NT2/D1 (cell line): ENCODE measurements at regions not wholly inside any gene's neighbourhood (a gene's known extent, or its start where the extent isn't known, plus 50 kb on each side); places are given as distances from the start of the nearest gene placed in this dataset.
"Not testable (repeated sequence)": the region's sequence is repeated elsewhere in the genome, so short reads cannot be mapped to it uniquely, and the experiment has no call there.

Experiments
- DNase-seq: peaks from one replicate; pipeline ENCODE4 v3.0.0-alpha.2; 2011; ENCODE audit warnings: low read depth, low spot score
- H3K27me3 ChIP-seq: 2 replicates; pipeline ENCODE4 v1.6.0; 2011; ENCODE audit warnings: mild to moderate bottlenecking; ENCODE audit not compliant: insufficient read length, insufficient read depth
- H3K36me3 ChIP-seq: 2 replicates; pipeline ENCODE4 v1.6.1; 2011; ENCODE audit warnings: mild to moderate bottlenecking, low read length, mixed read lengths; ENCODE audit not compliant: insufficient read depth, insufficient read length
- H3K4me1 ChIP-seq: 2 replicates; pipeline ENCODE4 v1.5.1; 2011; ENCODE audit not compliant: insufficient read depth, insufficient read length
- H3K4me3 ChIP-seq: 2 replicates; pipeline ENCODE4 v1.5.1; 2011; ENCODE audit warnings: low read depth; ENCODE audit not compliant: insufficient read length
- H3K9ac ChIP-seq: 2 replicates; pipeline ENCODE4 v1.6.0; 2011; ENCODE audit warnings: low read depth; ENCODE audit not compliant: insufficient read length
- H3K9me3 ChIP-seq: 2 replicates; pipeline ENCODE4 v1.5.1; 2011; ENCODE audit warnings: mild to moderate bottlenecking, low read length; ENCODE audit not compliant: insufficient read depth
- SUZ12 ChIP-seq: IDR thresholded peaks from 2 replicates; pipeline ENCODE4 v1.6.1; 2011; ENCODE audit not compliant: insufficient read length, insufficient read depth; ENCODE audit errors: extremely low read depth
- YY1 ChIP-seq: IDR thresholded peaks from 2 replicates; pipeline ENCODE4 v1.6.1; 2011; ENCODE audit not compliant: insufficient read length, insufficient read depth
- ZNF274 ChIP-seq: IDR thresholded peaks from 2 replicates; pipeline ENCODE4 v1.6.1; 2011; ENCODE audit warnings: mild to moderate bottlenecking, low read depth, low read length

DNA sequence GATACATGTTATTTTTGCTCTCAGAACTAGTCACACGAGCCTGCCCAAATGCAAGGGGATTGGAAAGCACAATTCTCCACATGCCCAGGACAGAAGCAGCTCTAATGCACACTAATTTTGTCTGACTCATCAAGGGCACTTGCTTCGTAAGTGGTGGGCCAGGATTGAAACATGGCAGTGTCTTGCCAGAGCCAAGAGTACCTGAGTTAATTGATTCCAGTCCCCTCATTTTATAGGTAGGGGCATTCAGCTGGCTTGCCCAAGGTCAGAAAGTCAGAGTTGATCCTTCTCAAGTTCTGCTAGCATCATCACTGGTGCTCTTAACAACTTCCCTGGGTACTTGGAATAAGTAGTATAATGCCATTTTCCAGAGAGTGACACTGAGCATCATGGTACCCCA is 356.1 kb downstream of the ZNF326 start:
- H3K9me3 ChIP-seq = peaks cover 8% of the 10 kb centered on the region; the same call in 1 of the 2 replicates
- no peak overlapping the region for H3K4me3 ChIP-seq
- H3K9ac ChIP-seq = no peak overlapping the region
- no peaks in the 10 kb centered on the region for H3K36me3 ChIP-seq
- H3K27me3 ChIP-seq = no peaks in the 10 kb centered on the region
- DNase-seq = no peak
- no peaks in the 10 kb centered on the region for H3K4me1 ChIP-seq
- no peak for TF ChIP-seq ZNF274
- TF ChIP-seq SUZ12 = no peak
- TF ChIP-seq YY1 = no peak

- TF ChIP-seq YY1 = no peak
- no peak for TF ChIP-seq SUZ12
- no peak for TF ChIP-seq ZNF274
- peaks cover 8% of the 10 kb centered on the region; the same call in 1 of the 2 replicates for H3K9me3 ChIP-seq
- H3K36me3 ChIP-seq = no peaks in the 10 kb centered on the region
- no peaks in the 10 kb centered on the region for H3K4me1 ChIP-seq
- DNase-seq = no peak
- H3K9ac ChIP-seq = no peak overlapping the region
- no peak overlapping the region for H3K4me3 ChIP-seq
- H3K27me3 ChIP-seq = no peaks in the 10 kb centered on the region
These were observed 354.6 kb downstream of the ZNF326 start for GRCh38 chr1:90349510-90349909.

- no peaks in the 10 kb centered on the region for H3K36me3 ChIP-seq
- no peaks in the 10 kb centered on the region for H3K27me3 ChIP-seq
- peaks cover 8% of the 10 kb centered on the region; the same call in 1 of the 2 replicates for H3K9me3 ChIP-seq
- H3K4me1 ChIP-seq = no peaks in the 10 kb centered on the region
- H3K9ac ChIP-seq = no peak overlapping the region
- no peak overlapping the region for H3K4me3 ChIP-seq
- TF ChIP-seq SUZ12 (no peak), YY1 (no peak), ZNF274 (no peak)
- no peak for DNase-seq
These were observed 354.0 kb downstream of the ZNF326 start for GRCh38 chr1:90348934-90349333.

DNA sequence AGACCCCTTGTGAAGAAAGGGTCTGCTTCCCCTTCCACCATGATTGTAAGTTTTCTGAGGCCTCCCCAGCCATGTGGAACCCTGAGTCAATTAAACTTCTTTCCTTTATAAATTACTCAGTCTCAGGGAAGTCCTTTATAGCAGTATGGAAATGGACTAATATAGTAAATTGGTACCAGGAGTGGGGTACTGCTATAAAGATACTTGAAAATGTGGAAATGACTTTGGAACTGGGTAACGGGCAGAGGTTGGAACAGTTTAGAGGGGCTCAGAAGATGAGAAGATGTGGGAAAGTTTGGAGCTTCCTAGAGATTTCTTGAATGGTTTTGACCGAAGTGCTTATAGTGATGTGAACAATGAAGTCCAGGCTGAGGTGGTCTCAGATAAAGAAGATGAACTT is 353.5 kb downstream of the ZNF326 start:
- not testable (repeated sequence) for DNase-seq

DNA sequence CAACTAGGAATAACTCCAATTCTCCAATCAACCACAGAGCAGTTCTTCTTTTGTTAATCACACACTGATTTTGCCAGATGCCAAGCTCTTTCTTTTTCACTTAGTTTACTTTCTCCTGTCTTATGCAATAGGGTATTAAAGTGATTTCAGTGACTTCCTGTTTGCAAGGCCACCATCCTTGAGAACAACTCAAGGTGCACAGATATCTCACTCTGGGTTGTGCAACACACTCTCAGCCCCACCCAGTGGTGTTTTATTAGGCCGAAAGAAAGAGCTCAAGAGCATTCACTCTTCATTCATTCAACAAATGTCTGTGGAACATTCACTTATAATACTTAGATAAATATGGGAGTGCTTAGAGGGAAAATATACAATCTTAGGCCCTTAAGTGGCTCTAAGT is 352.5 kb downstream of the ZNF326 start:
- no peak for DNase-seq
- Histone ChIP-seq H3K36me3 (no peaks in the 10 kb centered on the region), H3K9ac (no peak overlapping the region), H3K4me1 (no peaks in the 10 kb centered on the region), H3K9me3 (peaks cover 8% of the 10 kb centered on the region; the same call in 1 of the 2 replicates), H3K4me3 (no peak overlapping the region), H3K27me3 (no peaks in the 10 kb centered on the region)
- TF ChIP-seq ZNF274 (no peak), SUZ12 (no peak), YY1 (no peak)

More for the DNA sequence above, 353.5 kb downstream of the ZNF326 start:
- not testable (repeated sequence) for H3K9ac ChIP-seq, H3K27me3 ChIP-seq, H3K36me3 ChIP-seq, H3K9me3 ChIP-seq, H3K4me3 ChIP-seq, H3K4me1 ChIP-seq

- no peaks in the 10 kb centered on the region for H3K4me1 ChIP-seq
- peaks cover 8% of the 10 kb centered on the region; the same call in 1 of the 2 replicates for H3K9me3 ChIP-seq
- no peaks in the 10 kb centered on the region for H3K27me3 ChIP-seq
- no peak for DNase-seq
- no peak overlapping the region for H3K9ac ChIP-seq
- no peaks in the 10 kb centered on the region for H3K36me3 ChIP-seq
- TF ChIP-seq YY1 (no peak), ZNF274 (no peak), SUZ12 (no peak)
- no peak overlapping the region for H3K4me3 ChIP-seq
These were observed 351.8 kb downstream of the ZNF326 start for GRCh38 chr1:90346757-90347156.

GRCh38 chr1:90346349-90346748 is 351.4 kb downstream of the ZNF326 start:
- H3K27me3 ChIP-seq = no peaks in the 10 kb centered on the region
- H3K36me3 ChIP-seq = no peaks in the 10 kb centered on the region
- H3K4me1 ChIP-seq = no peaks in the 10 kb centered on the region
- TF ChIP-seq SUZ12 (no peak), YY1 (no peak), ZNF274 (no peak)
- no peak overlapping the region for H3K4me3 ChIP-seq
- DNase-seq = no peak
- H3K9me3 ChIP-seq = peaks cover 8% of the 10 kb centered on the region; the same call in 1 of the 2 replicates
- H3K9ac ChIP-seq = no peak overlapping the region

DNA sequence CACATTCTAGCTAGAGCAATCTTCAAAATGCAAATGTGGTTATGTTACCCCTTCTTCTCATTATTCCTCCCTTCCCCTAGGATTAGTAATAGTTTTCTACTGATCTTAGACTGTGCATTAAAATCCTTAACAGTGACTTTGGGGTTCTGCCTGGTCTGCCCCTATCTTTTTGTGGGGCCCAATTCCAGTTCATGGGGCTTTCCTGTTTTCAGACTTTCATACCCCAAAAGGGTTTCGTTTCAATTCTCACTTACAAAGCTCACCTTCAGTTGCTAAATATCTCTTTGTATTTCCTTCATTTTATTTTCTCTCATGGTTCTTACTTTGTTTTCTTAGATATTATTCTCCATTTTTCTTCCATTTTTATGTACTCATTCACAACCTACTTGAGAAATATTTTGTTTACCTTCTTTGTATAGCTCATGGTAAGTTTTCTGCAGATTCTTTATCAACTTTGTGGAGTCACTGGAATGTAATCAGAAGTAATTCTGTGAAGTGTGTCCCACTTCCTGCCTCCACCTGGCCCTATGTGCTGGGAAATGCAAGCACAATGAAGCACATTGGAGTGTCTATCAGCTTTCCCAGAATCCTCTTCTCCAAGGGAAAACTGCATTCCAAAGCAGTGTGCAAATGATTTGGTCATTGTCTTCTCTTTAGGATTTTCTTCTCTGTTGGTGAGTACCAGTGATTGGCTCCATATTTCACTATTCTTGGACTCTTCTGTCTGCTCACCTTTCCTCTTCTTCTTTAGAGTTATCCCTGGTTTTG is 350.2 kb downstream of the ZNF326 start:
- H3K4me3 ChIP-seq = no peak overlapping the region
- no peaks in the 10 kb centered on the region for H3K4me1 ChIP-seq
- no peak for DNase-seq
- no peaks in the 10 kb centered on the region for H3K36me3 ChIP-seq
- TF ChIP-seq YY1 (no peak), ZNF274 (no peak), SUZ12 (no peak)
- H3K9ac ChIP-seq = no peak overlapping the region
- peaks cover 8% of the 10 kb centered on the region; the same call in 1 of the 2 replicates for H3K9me3 ChIP-seq
- no peaks in the 10 kb centered on the region for H3K27me3 ChIP-seq
